Liver (tissue), 3 donors: ENCODE measurements at regions not wholly inside any gene's neighbourhood (a gene's known extent, or its start where the extent isn't known, plus 50 kb on each side); places are given as distances from the start of the nearest gene placed in this dataset.

Source experiments
- ATF3 ChIP-seq: IDR thresholded peaks from 2 replicates; pipeline ENCODE4 v1.6.1; 2016; ENCODE audit warnings: antibody characterized with exemption
- YY1 ChIP-seq: IDR thresholded peaks from 2 replicates; pipeline ENCODE4 v1.6.1; 2016; ENCODE audit warnings: antibody characterized with exemption, mild to moderate bottlenecking
- TF ChIP-seq, protein P1 (sequence below): fragments of 150-350 bp; IDR thresholded peaks from 2 replicates; pipeline ENCODE4 v1.5.1; 2017; ENCODE audit warnings: improper control_type of control experiment, low read depth, low read length; ENCODE audit not compliant: missing input control
- TF ChIP-seq, protein P2 (sequence below): IDR thresholded peaks from 2 replicates; pipeline ENCODE4 v1.6.1; 2016; ENCODE audit warnings: antibody characterized with exemption
- donor health status: healthy.
- donor health status: healthy.

GRCh38 chr14:36454599-36455240, 65.3 kb downstream of the NKX2-1 start:
- TF ChIP-seq, protein P1, sequence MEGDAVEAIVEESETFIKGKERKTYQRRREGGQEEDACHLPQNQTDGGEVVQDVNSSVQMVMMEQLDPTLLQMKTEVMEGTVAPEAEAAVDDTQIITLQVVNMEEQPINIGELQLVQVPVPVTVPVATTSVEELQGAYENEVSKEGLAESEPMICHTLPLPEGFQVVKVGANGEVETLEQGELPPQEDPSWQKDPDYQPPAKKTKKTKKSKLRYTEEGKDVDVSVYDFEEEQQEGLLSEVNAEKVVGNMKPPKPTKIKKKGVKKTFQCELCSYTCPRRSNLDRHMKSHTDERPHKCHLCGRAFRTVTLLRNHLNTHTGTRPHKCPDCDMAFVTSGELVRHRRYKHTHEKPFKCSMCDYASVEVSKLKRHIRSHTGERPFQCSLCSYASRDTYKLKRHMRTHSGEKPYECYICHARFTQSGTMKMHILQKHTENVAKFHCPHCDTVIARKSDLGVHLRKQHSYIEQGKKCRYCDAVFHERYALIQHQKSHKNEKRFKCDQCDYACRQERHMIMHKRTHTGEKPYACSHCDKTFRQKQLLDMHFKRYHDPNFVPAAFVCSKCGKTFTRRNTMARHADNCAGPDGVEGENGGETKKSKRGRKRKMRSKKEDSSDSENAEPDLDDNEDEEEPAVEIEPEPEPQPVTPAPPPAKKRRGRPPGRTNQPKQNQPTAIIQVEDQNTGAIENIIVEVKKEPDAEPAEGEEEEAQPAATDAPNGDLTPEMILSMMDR: no peak
- TF ChIP-seq YY1 (peak; percentile 75), ATF3 (peak; percentile 81)
- TF ChIP-seq, protein P2, sequence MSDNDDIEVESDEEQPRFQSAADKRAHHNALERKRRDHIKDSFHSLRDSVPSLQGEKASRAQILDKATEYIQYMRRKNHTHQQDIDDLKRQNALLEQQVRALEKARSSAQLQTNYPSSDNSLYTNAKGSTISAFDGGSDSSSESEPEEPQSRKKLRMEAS: peak; percentile 19
